ENCODE measurements at regions not wholly inside any gene's neighbourhood (a gene's known extent, or its start where the extent isn't known, plus 50 kb on each side); places are given as distances from the start of the nearest gene placed in this dataset.

- TF ChIP-seq CTCF (IDR thresholded peaks at IDR 0.05), result no peak
- TF ChIP-seq POLR2A (IDR thresholded peaks at IDR 0.05), result no peak
These were observed 195.1 kb upstream of the NR5A2 start for GRCh38 chr1:199832451-199832850.

All from thyroid gland (tissue), 4 donors.